Activated naive CD4-positive, alpha-beta T cell treated with anti-CD3 and anti-CD28 coated beads, Interleukin-2, amount 50 U/mL, for 16 hours (primary cell): ENCODE measurements at regions not wholly inside any gene's neighbourhood (a gene's known extent, or its start where the extent isn't known, plus 50 kb on each side); places are given as distances from the start of the nearest gene placed in this dataset.
"Not testable (repeated sequence)": the region's sequence is repeated elsewhere in the genome, so short reads cannot be mapped to it uniquely, and the experiment has no call there.

Source experiments
- DNase-seq: peaks from one replicate; pipeline ENCODE4 v3.0.0-alpha.2; 2020

- no peak for DNase-seq
These were observed 513.2 kb downstream of the DIRAS2 start for GRCh38 chr9:90129446-90129845.

GRCh38 chr9:90131568-90131967 is 511.1 kb downstream of the DIRAS2 start:
- no peak for DNase-seq

- DNase-seq: no peak
These were observed 509.8 kb downstream of the DIRAS2 start for GRCh38 chr9:90132866-90133265.

- no peak for DNase-seq
These were observed 504.8 kb downstream of the DIRAS2 start for GRCh38 chr9:90137801-90138200.

- DNase-seq: no peak
These were observed 502.3 kb downstream of the DIRAS2 start for GRCh38 chr9:90140131-90140818.

- no peak for DNase-seq
These were observed 500.9 kb downstream of the DIRAS2 start for GRCh38 chr9:90141723-90142122.

GRCh38 chr9:90142580-90142979 is 500.0 kb downstream of the DIRAS2 start:
- DNase-seq: peak; percentile 53

GRCh38 chr9:90147426-90147825 is 495.2 kb downstream of the DIRAS2 start:
- no peak for DNase-seq

GRCh38 chr9:90156318-90156717 is 486.3 kb downstream of the DIRAS2 start:
- no peak for DNase-seq

GRCh38 chr9:90162326-90162725 is 480.3 kb downstream of the DIRAS2 start:
- no peak for DNase-seq

- DNase-seq: no peak
These were observed 479.8 kb downstream of the DIRAS2 start for GRCh38 chr9:90162819-90163218.

- no peak for DNase-seq
These were observed 477.3 kb downstream of the DIRAS2 start for GRCh38 chr9:90165281-90165680.

- DNase-seq: not testable (repeated sequence)
These were observed 476.2 kb downstream of the DIRAS2 start for GRCh38 chr9:90166374-90166773.

GRCh38 chr9:90167914-90168313 is 474.7 kb downstream of the DIRAS2 start:
- no peak for DNase-seq

GRCh38 chr9:90169490-90169889 is 473.1 kb downstream of the DIRAS2 start:
- DNase-seq: no peak

GRCh38 chr9:90173935-90174334 is 468.7 kb downstream of the DIRAS2 start:
- DNase-seq: not testable (repeated sequence)

GRCh38 chr9:90174346-90174745 is 468.3 kb downstream of the DIRAS2 start:
- DNase-seq: not testable (repeated sequence)

- no peak for DNase-seq
These were observed 467.4 kb downstream of the DIRAS2 start for GRCh38 chr9:90175257-90175656.

- no peak for DNase-seq
These were observed 466.8 kb downstream of the DIRAS2 start for GRCh38 chr9:90175865-90176264.

GRCh38 chr9:90176901-90177300 is 465.7 kb downstream of the DIRAS2 start:
- no peak for DNase-seq

GRCh38 chr9:90180381-90180780 is 462.2 kb downstream of the DIRAS2 start:
- DNase-seq: no peak

- no peak for DNase-seq
These were observed 454.0 kb downstream of the DIRAS2 start for GRCh38 chr9:90188656-90189055.

- DNase-seq: no peak
These were observed 453.3 kb downstream of the DIRAS2 start for GRCh38 chr9:90189306-90189705.

- DNase-seq: peak; percentile 28
These were observed 450.2 kb downstream of the DIRAS2 start for GRCh38 chr9:90192465-90192864.

GRCh38 chr9:90198956-90199355 is 443.7 kb downstream of the DIRAS2 start:
- DNase-seq: no peak
